A673 (cell line): ENCODE measurements at regions not wholly inside any gene's neighbourhood (a gene's known extent, or its start where the extent isn't known, plus 50 kb on each side); places are given as distances from the start of the nearest gene placed in this dataset.

Experiments used
- EZH2 ChIP-seq: fragments of 200-600 bp; sonication (generic); IDR thresholded peaks from 2 replicates; pipeline ENCODE4 v1.6.1; 2017; ENCODE audit warnings: borderline replicate concordance, low read depth, mild to moderate bottlenecking, mixed read lengths, antibody characterized with exemption, low read length; ENCODE audit not compliant: poor library complexity, severe bottlenecking
- TF ChIP-seq, protein P1 (sequence below): fragments of 300-800, 200-600 bp; sonication (generic); conservative IDR thresholded peaks from 2 replicates; pipeline ENCODE4 v1.5.1; 2017; ENCODE audit warnings: low read depth, mild to moderate bottlenecking, antibody characterized with exemption, low read length, moderate library complexity, mixed read lengths

DNA sequence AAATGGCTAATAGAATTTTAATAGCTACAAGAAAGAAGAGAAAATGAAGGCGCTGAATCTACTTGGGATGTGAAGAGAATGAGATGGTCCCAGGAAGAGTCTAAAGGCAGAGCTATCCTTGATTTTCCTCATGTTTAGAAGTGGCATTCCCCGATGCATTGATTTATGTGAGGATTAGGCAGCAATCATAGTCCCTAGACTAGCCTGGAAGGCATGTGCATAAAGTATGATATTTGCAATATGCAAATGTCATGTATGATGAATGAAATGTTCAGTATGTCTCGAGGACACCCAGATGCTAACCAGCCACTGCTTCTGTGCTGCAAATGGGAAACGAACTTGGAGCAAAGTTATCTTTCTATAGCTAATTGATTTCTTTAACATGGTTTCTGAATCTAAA is 641.5 kb upstream of the PLXNA2 start:
- no peak for TF ChIP-seq EZH2
- TF ChIP-seq, protein P1, sequence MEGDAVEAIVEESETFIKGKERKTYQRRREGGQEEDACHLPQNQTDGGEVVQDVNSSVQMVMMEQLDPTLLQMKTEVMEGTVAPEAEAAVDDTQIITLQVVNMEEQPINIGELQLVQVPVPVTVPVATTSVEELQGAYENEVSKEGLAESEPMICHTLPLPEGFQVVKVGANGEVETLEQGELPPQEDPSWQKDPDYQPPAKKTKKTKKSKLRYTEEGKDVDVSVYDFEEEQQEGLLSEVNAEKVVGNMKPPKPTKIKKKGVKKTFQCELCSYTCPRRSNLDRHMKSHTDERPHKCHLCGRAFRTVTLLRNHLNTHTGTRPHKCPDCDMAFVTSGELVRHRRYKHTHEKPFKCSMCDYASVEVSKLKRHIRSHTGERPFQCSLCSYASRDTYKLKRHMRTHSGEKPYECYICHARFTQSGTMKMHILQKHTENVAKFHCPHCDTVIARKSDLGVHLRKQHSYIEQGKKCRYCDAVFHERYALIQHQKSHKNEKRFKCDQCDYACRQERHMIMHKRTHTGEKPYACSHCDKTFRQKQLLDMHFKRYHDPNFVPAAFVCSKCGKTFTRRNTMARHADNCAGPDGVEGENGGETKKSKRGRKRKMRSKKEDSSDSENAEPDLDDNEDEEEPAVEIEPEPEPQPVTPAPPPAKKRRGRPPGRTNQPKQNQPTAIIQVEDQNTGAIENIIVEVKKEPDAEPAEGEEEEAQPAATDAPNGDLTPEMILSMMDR, result no peak
